ENCODE measurements at regions not wholly inside any gene's neighbourhood (a gene's known extent, or its start where the extent isn't known, plus 50 kb on each side); places are given as distances from the start of the nearest gene placed in this dataset.
A peak's percentile ranks its signal among the peaks of the same experiment; 100 is the strongest.

GRCh38 chr13:59477011-59477410 is 686.7 kb downstream of the DIAPH3 start:
- peak; percentile 24 for DNase-seq

DNA sequence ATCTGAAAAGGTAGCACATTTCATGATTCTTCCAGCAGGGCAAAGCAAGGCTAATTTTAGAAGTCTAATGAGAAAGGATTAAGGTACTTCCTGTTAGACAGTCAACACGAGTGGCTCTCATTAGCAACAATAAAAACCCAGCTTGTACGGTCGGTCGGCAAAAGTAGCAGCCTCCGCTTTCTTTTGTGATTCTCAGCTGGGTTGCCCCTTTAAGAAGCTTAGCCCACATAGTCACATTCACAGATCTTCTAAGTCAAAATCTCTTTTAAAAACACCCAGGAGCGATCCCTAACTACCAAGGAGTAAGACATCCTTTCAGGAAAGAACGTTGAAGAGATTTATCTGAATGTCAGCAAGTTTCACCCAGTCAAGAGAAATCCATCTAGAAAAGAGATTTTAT is 684.8 kb downstream of the DIAPH3 start:
- no peak for DNase-seq

GRCh38 chr13:59479629-59480028 is 684.1 kb downstream of the DIAPH3 start:
- DNase-seq: no peak

GRCh38 chr13:59480396-59481259 is 683.1 kb downstream of the DIAPH3 start:
- no peak for DNase-seq

GRCh38 chr13:59483501-59484145 is 680.1 kb downstream of the DIAPH3 start:
- peak; percentile 19 for DNase-seq

- DNase-seq: no peak
These were observed 675.8 kb downstream of the DIAPH3 start for GRCh38 chr13:59487883-59488282.

DNA sequence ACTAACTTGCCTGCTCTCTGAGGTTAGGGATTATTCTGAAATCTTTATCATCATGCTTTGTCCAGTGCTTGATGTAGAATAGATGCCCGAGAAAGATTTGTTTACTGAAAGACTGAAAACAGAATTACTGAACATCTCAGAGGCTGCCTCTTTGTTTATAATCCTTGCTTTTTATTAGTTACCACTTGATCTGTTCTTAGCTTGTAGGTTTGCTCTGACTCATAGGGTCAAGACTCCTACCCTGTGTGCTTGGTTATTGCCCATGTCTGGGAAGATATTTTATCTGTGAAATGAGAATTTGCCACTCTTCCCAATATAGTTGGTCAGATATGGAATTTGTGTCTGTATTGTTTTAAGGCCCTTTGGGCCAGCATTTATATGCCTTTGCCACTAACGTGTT is 675.3 kb downstream of the DIAPH3 start:
- DNase-seq: no peak

- DNase-seq: no peak
These were observed 673.1 kb downstream of the DIAPH3 start for GRCh38 chr13:59490651-59491050.

DNA sequence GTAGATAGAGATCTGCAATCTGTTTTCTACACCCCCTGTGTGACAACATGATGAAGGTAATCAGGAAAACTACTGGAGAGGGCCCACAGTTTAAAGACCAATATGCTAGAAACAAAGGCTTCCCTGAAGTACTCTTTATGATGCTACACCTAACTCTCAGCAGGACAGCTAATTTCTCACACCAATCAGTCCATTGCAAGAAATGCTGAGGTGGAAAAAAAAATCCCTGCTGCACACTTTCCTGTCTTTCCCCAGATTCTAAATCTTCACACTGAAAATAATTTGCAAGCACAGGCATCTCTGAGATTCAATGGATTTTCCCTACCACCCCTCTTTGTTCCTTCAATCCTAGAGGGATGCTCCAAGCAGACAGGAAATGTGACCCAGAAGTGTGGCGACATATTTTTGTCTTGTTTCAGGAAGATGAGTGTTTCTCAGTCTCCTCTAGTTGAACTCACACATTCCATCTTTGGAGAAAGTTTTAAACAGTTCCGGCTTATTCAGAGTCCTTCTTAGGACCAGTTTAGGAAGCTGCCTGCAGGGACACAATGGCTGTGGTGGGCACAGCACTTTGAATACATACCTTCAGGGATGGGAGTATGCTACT is 671.6 kb downstream of the DIAPH3 start:
- no peak for DNase-seq

GRCh38 chr13:59493436-59493965 is 670.2 kb downstream of the DIAPH3 start:
- no peak for DNase-seq

GRCh38 chr13:59494151-59494550 is 669.6 kb downstream of the DIAPH3 start:
- DNase-seq: no peak

GRCh38 chr13:59494560-59494970 is 669.2 kb downstream of the DIAPH3 start:
- DNase-seq: peak; percentile 60

DNA sequence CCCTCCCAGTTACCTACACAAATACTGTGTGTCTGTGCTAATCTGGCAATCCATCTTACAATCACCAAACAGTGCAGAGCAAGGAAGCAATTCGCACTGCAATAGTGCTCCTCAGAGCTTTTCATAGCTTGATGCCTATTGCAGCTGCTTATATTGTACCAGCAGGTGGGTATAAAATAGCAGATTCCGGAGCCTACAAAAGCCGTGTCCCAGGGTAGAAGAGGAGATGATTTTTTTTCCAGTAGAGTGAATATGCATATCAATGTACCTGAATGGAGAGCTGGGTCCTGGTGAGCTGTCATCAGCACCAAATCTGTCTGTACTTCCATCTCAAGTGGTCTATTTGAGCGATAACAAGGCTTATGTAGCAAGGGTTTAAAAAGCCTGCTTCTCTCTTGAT is 668.4 kb downstream of the DIAPH3 start:
- DNase-seq: no peak

- DNase-seq: peak; percentile 12
These were observed 667.7 kb downstream of the DIAPH3 start for GRCh38 chr13:59495936-59496512.

GRCh38 chr13:59497621-59498247 is 666.0 kb downstream of the DIAPH3 start:
- no peak for DNase-seq

- no peak for DNase-seq
These were observed 662.7 kb downstream of the DIAPH3 start for GRCh38 chr13:59501004-59501403.

DNA sequence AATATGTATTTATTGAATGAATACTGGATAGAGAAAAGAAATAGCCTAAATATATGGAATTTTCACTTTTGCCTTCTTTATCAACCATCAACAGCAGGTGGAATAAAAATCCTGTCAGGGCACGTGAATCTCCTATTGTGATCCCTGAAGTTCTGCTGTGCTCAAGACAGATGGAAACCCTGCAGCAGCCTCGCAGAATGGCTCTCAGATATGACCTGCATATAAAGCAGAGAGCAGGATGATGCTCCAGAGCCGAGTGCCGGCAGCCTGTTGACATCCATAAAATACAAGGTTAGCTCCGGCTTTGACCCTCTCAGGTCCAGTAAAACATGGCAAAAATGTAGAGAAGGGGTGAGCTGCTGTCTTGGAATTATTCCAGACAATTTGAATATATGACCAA is 659.3 kb downstream of the DIAPH3 start:
- DNase-seq: no peak

DNA sequence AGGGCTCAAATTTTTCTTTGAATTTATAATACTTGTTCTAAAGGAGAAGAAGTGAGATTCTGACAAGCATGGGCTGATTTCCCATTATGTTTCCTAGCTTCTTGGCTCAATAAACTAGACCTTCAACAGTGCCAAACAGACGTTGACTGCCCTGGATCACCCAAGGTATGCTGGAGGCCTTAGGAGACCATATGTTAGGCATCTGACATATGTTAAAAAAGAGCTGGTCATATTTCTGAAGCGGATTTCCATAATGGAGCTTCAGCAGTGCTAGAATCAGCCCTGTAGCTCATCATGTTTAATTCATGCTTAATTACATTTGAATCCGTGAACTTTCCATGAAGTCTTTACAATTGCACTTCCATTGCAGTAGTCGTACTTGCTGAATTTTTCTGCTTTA is 653.3 kb downstream of the DIAPH3 start:
- no peak for DNase-seq

DNA sequence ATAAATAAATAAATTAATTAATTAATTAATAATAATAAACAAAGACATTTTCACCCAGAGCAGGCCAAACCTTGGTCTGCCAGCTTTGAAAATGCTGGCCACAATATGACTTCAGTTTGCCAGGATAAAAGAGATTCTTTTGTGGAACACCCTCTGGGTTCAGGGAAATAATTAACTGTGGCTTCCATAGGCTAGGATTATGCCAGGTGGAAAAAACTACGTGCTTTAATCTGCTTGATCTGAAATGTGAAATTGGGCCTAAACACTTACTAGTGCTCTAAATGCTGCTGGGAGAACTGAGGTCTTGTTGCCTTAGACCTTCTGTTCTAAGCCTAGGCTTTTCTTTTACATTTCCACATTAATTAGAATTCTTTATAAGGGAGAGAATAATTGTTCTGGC is 650.0 kb downstream of the DIAPH3 start:
- no peak for DNase-seq

- DNase-seq: no peak
These were observed 649.4 kb downstream of the DIAPH3 start for GRCh38 chr13:59514316-59514715.

DNA sequence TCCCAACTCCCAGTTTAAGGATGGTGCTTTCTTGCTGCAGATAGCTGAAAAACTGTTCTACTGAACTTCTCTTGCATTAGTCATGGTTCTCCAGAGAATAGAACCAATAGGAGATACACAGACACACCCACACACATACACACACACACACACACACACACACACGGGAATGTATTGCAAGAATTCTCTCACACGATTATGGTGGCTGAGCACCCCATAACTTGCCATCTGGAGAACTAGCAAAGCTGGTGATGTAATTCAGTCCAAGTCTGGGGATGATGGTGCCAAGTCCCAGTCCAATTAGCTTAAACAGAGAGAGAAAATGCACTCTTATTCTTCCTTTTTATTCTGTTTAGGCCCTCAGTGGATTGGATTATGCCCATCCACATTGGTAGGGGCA is 643.9 kb downstream of the DIAPH3 start:
- no peak for DNase-seq

DNA sequence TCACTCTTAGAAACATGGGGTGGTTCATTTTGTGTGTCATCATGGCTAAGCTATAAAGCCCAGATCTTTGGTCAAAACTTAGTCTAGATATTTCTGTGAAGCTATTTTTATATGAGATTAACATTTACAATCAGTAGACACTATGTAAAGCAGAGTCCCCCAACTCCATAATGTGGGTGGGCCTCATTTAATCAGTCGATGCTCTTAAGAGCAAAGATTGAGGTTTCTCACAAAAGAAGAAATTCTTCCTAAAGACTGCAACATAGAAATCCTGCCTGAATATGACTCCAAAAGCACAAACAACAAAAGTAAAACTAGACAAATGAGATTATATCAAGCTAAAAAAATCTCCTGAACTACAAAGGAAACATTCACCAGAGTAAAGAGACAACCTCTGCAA is 642.2 kb downstream of the DIAPH3 start:
- no peak for DNase-seq

DNA sequence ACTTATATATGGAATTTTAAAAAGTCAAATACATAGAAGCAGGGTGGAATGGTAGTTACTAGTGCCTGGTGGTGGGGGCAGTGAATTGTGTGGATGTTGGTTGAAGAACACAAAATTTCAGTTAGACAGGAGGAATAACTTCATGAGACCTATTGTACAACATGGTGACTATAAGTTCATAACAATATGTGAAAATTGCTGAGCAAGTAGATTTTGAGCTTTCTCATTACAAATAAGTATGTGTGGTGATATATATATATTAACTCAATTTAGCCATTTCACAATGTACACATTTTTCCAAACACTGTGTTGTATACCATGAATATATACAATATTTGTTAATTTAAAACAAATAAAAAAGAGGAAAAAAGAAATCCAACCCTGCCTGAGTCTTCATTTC is 641.1 kb downstream of the DIAPH3 start:
- no peak for DNase-seq

Measured in hematopoietic multipotent progenitor cell treated with erythropoietin and hydrocortisone succinate and interleukin-3 and kit ligand, for 6 days (in vitro differentiated cells).